ENCODE measurements at regions not wholly inside any gene's neighbourhood (a gene's known extent, or its start where the extent isn't known, plus 50 kb on each side); places are given as distances from the start of the nearest gene placed in this dataset.

- no peak for TF ChIP-seq TEAD4 (IDR thresholded peaks at IDR 0.05; ENCODE audit: low read depth, low read length)
These were observed 130.6 kb upstream of the FAM20C start (continued) for GRCh38 chr7:61576-62360.

Measured in H1 (cell line).